ENCODE measurements at regions not wholly inside any gene's neighbourhood (a gene's known extent, or its start where the extent isn't known, plus 50 kb on each side); places are given as distances from the start of the nearest gene placed in this dataset.
"Not testable (repeated sequence)": the region's sequence is repeated elsewhere in the genome, so short reads cannot be mapped to it uniquely, and the experiment has no call there.

DNA sequence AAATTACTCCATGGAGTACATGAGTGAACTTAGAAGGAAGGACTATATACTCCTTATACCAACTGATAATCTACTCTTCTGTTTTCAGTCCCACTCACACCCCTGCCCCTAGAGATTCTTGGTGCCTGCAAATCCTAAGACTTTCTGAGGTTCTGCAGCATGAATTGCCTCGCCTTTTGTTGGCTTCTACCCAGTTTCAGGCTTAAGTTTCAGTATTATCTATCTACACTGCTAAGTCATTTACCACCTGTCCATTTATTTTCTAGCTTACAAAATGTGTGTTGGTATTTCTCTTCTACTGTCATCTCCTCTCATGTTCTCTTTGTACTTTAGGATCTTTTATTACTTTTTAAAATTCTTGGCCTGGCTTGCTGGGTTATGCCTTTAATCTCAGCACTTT, 94.4 kb upstream of the AMOT start:
- Mint-ChIP-seq H3K4me3 (no peak overlapping the region), H3K9me3 (peaks cover 6% of the 10 kb centered on the region), H3K36me3 (ENCODE audit: low read depth) (peaks cover 6% of the 10 kb centered on the region), H3K27me3 (ENCODE audit: low read depth, poor library complexity) (peaks cover 3% of the 10 kb centered on the region), H3K4me1 (peaks cover 5% of the 10 kb centered on the region), H3K27ac (no peak overlapping the region)
- DNase-seq, result no peak
- TF ChIP-seq, protein P1, sequence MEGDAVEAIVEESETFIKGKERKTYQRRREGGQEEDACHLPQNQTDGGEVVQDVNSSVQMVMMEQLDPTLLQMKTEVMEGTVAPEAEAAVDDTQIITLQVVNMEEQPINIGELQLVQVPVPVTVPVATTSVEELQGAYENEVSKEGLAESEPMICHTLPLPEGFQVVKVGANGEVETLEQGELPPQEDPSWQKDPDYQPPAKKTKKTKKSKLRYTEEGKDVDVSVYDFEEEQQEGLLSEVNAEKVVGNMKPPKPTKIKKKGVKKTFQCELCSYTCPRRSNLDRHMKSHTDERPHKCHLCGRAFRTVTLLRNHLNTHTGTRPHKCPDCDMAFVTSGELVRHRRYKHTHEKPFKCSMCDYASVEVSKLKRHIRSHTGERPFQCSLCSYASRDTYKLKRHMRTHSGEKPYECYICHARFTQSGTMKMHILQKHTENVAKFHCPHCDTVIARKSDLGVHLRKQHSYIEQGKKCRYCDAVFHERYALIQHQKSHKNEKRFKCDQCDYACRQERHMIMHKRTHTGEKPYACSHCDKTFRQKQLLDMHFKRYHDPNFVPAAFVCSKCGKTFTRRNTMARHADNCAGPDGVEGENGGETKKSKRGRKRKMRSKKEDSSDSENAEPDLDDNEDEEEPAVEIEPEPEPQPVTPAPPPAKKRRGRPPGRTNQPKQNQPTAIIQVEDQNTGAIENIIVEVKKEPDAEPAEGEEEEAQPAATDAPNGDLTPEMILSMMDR (IDR thresholded peaks at IDR 0.05), result no peak

DNA sequence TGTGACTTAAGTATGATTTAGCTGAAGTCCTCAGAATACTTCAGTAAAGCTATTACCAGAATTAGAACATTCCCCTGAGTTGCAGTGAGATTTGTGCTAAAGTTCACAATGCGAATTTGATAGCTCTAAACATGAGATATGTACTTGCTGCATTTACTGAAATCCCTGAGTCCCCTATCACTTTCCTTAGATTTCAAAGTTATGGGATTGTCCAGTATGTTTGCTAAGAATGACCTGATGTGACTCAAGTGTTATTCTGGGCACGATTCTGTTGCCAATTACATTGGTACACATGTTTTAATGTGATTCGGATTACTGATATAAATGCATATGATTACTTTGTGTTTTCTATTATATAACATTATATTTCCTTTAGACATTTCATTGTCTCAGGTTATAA, 91.3 kb upstream of the AMOT start:
- Mint-ChIP-seq H3K36me3 (ENCODE audit: low read depth) (peaks cover 6% of the 10 kb centered on the region), H3K4me1 (no peaks in the 10 kb centered on the region), H3K9me3 (peaks cover 13% of the 10 kb centered on the region), H3K4me3 (no peak overlapping the region), H3K27me3 (ENCODE audit: low read depth, poor library complexity) (no peaks in the 10 kb centered on the region), H3K27ac (no peak overlapping the region)
- TF ChIP-seq, protein P1 (IDR thresholded peaks at IDR 0.05), result no peak
- DNase-seq, result no peak

DNA sequence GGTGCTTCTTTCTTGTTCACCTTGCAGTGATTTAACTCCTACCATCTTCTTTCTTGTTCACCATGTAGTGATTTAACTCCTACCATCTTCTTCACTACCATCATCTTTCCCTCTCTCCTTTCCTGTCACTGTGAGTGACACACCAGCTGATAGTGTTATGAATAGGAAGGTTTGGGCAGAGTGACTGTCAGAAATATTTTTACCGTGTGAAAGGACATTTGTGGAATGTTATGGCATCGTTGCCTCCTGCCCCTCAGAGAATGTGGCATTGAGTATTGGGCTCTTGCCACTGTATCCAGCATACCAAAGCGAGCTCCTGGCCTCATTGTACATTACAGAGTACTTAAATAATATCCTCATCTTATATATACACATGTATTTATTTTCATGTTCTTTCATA, 90.8 kb upstream of the AMOT start:
- Mint-ChIP-seq H3K4me3 (no peak overlapping the region), H3K27me3 (ENCODE audit: low read depth, poor library complexity) (no peaks in the 10 kb centered on the region), H3K9me3 (peaks cover 13% of the 10 kb centered on the region), H3K4me1 (no peaks in the 10 kb centered on the region), H3K27ac (no peak overlapping the region), H3K36me3 (ENCODE audit: low read depth) (peaks cover 6% of the 10 kb centered on the region)
- no peak for DNase-seq
- TF ChIP-seq, protein P1 (IDR thresholded peaks at IDR 0.05), result no peak

DNA sequence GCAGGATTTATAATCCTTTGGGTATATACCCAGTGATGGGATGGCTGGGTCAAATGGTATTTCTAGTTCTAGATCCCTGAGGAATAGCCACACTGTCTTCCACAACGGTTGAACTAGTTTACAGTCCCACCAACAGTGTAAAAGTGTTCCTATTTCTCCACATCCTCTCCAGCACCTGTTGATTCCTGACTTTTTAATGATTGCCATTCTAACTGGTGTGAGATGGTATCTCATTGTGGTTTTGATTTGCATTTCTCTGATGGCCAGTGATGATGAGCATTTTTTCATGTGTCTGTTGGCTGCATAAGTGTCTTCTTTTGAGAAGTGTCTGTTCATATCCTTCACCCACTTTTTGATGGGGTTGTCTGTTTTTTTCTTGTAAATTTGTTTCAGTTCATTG, 82.8 kb upstream of the AMOT start:
- DNase-seq; H3K4me1 Mint-ChIP-seq; H3K27ac Mint-ChIP-seq; H3K4me3 Mint-ChIP-seq; H3K36me3 Mint-ChIP-seq (ENCODE audit: low read depth): not testable (repeated sequence)
- Mint-ChIP-seq H3K27me3 (ENCODE audit: low read depth, poor library complexity) (peaks cover 12% of the 10 kb centered on the region), H3K9me3 (peaks cover 36% of the 10 kb centered on the region)

DNA sequence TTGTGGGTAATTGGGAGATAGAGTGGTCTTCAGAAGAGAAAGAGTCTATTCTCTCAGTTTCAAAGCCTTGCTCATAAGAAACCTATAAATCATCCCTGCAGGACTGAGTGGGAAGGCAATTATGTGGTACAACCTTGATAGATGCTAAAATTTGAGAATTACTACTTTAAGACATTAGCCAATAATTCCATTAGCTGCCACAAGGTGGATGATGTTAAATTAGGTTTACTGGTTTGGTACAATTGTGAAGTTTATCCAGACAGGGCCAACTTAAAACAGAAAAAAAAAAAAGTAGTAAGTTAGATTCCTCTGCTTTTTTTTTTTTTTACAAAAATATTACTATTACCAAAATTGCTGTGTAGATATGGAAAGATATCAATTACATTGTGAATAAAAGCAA, 73.2 kb upstream of the AMOT start:
- TF ChIP-seq, protein P1 (IDR thresholded peaks at IDR 0.05), result peak; percentile 24
- DNase-seq, result no peak

DNA sequence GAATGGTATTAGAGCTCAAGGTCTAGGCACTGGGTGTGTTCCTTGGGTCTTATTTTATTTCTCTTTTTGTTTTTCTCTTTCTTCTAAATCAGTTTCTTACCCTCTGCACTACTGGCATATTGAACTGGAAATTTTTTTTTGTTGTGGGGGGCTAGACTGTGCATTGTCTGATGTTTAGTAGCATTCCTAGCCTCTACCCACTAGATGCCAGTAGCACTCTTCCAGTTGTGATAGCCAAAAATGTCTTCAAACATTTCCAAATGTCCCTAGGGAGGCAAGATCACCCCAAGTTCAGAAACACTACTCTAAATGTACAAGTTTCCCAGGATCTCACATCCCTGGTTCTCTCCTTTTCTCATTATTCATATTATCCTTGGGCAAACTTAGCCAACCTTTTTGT, 69.8 kb upstream of the AMOT start:
- peaks cover 3% of the 10 kb centered on the region for H3K27me3 Mint-ChIP-seq (ENCODE audit: low read depth, poor library complexity)
- H3K4me1 Mint-ChIP-seq, result peaks cover 9% of the 10 kb centered on the region
- TF ChIP-seq, protein P1 (IDR thresholded peaks at IDR 0.05), result no peak
- no peak for DNase-seq
- no peak overlapping the region for H3K4me3 Mint-ChIP-seq
- no peak overlapping the region for H3K27ac Mint-ChIP-seq
- H3K36me3 Mint-ChIP-seq (ENCODE audit: low read depth), result no peaks in the 10 kb centered on the region
- no peaks in the 10 kb centered on the region for H3K9me3 Mint-ChIP-seq

More for the DNA sequence above, 73.2 kb upstream of the AMOT start:
- Mint-ChIP-seq H3K4me1 (peaks cover 9% of the 10 kb centered on the region), H3K27ac (no peak overlapping the region), H3K4me3 (no peak overlapping the region), H3K9me3 (peaks cover 10% of the 10 kb centered on the region), H3K27me3 (ENCODE audit: low read depth, poor library complexity) (peaks cover under 1% of the 10 kb centered on the region), H3K36me3 (ENCODE audit: low read depth) (no peaks in the 10 kb centered on the region)
